ENCODE measurements at regions not wholly inside any gene's neighbourhood (a gene's known extent, or its start where the extent isn't known, plus 50 kb on each side); places are given as distances from the start of the nearest gene placed in this dataset.
A peak's percentile ranks its signal among the peaks of the same experiment; 100 is the strongest.

DNA sequence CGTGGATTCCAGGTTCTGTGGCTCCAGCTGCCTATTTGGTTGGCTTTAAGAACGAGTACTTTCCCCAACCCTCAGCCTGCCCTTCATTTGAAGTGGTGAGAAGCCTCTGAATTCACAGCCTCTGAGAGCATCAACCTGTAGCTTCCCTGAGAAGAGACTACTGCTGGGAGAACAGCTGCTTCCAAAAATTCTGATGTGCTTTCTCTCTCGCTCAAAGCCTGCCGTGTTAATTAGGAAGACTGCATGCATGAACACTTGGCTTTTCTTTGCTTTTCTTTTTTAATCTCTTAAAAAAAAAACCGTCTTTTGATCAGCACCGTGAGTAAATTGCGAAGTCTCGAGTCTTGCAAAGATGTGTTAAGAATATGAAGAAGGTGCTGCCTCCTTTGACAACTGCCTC, 153.4 kb upstream of the MAP1B start:
- DNase-seq: no peak

- DNase-seq: no peak
Observed at GRCh38 chr5:71954329-71954728, 152.9 kb upstream of the MAP1B start.

- DNase-seq: no peak
Observed at GRCh38 chr5:71955723-71956122, 151.6 kb upstream of the MAP1B start.

DNA sequence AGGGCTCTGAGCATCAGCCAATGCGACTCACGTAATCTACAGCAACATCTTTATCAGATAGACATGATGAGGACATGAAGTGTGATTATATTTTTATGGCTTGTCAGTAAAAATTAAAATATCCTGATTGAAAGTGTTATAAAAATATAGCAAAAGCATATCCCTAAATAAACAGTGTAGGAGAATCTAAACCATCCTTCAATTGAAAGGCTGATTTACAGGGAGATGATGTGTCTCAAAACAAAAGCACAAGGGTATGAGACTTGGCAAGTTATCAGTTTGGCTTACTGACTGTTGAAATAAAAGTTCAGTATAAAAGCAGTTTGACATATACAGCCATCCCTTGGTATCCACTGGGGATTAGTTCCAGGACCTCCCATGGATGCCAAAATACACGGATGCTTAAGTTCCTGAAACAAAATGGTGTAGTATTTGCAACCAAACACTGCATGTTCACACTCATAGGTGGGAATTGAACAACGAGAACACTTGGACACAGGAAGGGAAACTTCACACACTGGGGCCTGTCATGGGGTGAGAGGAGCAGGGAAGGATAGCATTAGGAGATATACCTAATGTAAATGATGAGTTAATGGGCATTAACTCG, 149.9 kb upstream of the MAP1B start:
- peak; percentile 22 for DNase-seq

DNA sequence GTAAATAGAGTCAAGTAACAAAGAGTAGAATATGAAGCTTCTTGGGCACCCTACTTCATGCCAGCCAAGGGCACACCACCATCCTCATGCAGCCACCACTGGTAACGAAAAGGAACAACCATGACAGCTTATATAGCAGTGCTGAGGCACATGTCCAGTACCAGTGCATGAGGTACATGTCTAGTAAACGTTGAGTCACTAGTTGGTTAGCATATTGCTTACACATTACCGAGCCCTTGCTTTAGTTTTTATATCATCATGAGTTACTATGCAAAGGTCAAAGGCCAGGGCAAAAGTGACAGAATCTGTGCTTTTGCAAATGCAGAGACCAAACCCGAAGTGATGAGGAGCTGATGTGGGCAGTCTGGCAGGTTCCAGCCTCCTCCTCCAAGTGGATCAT, 147.1 kb upstream of the MAP1B start:
- no peak for DNase-seq

GRCh38 chr5:71961786-71962185, 145.5 kb upstream of the MAP1B start:
- DNase-seq: no peak

GRCh38 chr5:71969460-71969859, 137.8 kb upstream of the MAP1B start:
- DNase-seq: no peak

GRCh38 chr5:71971862-71972261, 135.4 kb upstream of the MAP1B start:
- DNase-seq: no peak

- DNase-seq: no peak
Observed at GRCh38 chr5:71972777-71973473, 134.3 kb upstream of the MAP1B start.

- DNase-seq: no peak
Observed at GRCh38 chr5:71973563-71973962, 133.7 kb upstream of the MAP1B start.

GRCh38 chr5:71974165-71974564, 133.1 kb upstream of the MAP1B start:
- DNase-seq: no peak

- no peak for DNase-seq
Observed at GRCh38 chr5:71974622-71975021, 132.7 kb upstream of the MAP1B start.

GRCh38 chr5:71976449-71976848, 130.8 kb upstream of the MAP1B start:
- DNase-seq: no peak

- no peak for DNase-seq
Observed at GRCh38 chr5:71977311-71977710, 130.0 kb upstream of the MAP1B start.

- no peak for DNase-seq
Observed at GRCh38 chr5:71978216-71978615, 129.1 kb upstream of the MAP1B start.

DNA sequence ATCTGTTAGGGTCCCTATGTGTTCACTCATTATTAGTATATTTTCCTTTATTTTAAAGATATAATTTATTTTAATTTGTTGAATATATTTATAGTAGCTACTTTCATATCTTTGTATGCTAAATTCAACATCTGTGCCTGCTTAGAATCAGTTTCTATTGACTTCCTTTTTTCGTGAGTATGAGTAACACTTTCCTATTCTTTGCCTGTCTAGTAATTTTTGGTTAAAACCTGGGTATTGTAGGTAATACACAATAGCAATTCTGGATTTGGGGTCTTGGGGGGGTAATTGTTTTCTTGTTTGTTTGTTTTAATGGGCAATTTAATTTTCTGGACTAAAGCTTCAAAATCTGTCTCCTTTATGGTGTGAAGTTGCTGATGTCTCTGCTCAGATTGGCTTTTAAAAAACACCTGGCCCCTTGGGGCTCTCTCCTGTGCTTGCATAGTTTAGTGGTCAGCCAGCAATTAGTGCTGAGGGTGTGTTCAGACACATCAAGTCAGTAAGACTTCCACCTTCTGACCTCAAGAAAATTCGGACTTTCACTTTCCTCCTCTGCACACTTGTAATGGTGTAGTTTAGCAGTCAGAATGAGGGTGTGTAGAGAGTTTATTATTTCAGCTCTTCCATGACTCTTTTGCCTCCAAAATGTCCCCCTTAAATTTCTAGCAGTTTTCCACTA, 124.4 kb upstream of the MAP1B start:
- no peak for DNase-seq

DNA sequence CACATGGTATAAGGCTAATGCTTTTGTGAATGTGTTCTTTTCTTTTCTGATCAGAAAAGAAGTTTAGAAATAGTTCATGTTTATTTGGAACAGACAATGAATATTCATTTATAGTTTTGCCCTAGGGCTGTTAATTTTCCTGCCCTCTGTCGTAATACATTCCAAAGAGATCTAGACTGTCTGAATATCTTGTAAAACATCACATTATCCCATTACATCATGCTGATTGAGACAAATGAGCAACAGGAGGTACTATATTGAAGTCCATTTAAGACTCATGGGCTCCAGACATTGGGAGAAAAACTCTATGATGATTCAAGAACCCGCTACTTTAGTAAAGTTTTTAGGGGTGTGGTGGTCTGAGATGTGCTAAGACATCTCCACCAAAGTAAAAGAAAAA, 121.2 kb upstream of the MAP1B start:
- no peak for DNase-seq

DNA sequence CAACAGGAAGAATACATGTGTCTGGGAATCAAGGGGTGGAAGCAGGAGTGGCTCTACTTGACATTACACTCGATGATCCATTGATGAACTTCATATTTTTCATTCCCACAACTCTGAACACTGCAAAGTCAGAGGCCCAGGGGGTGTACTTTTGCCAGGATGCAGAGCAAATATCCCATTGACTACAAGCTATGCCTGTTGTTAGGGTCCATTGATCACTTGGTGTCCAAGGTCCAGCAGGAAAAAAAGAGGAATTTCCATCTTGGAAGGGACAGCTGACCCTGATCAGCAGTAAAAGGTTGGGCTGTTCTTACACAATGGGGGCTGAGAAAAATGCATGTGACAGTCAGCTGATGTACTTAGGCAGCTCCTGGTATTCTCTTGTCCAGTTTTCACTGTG, 118.5 kb upstream of the MAP1B start:
- DNase-seq: no peak

GRCh38 chr5:71993600-71993999, 113.7 kb upstream of the MAP1B start:
- no peak for DNase-seq

DNA sequence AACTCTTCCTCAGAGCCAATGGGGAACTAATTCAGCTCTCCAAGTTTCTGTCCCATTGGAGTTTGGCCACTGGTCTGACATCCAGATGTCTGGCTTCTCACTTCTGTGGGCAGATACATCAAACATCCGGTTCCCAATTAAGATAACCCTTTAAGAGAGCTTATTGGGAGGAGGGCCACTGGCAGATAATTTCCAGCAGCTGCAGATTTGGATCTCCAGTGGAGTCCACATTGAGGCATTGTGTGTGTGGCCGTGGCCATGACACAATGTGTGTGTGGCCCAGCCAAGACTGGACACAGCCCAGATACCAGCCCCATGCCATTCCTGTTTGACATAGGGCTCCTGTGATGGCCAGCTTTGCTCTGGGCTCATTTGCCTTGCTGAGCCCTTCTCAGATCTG, 110.5 kb upstream of the MAP1B start:
- no peak for DNase-seq

DNA sequence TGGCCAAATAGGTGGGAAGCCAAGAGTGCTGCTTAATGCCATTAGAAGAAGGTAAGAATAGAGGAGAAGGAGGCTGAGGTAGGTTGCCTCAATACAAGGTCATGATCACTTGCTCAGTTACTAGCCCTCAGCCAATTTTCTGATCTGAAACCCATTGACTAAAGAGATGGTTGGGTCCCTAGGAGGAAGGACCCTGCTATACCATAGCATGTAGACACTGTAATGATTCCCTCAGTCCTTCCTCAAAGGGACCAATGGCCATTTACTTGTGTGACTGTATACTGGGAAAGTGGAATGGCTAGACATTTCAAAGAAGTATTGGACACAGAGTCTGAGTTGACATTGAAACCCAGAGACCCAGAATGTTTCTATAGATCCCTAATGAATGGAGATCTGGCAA, 108.5 kb upstream of the MAP1B start:
- DNase-seq: no peak

- DNase-seq: no peak
Observed at GRCh38 chr5:72000707-72001106, 106.6 kb upstream of the MAP1B start.

- DNase-seq: peak; percentile 39
Observed at GRCh38 chr5:72005671-72006070, 101.6 kb upstream of the MAP1B start.

DNA sequence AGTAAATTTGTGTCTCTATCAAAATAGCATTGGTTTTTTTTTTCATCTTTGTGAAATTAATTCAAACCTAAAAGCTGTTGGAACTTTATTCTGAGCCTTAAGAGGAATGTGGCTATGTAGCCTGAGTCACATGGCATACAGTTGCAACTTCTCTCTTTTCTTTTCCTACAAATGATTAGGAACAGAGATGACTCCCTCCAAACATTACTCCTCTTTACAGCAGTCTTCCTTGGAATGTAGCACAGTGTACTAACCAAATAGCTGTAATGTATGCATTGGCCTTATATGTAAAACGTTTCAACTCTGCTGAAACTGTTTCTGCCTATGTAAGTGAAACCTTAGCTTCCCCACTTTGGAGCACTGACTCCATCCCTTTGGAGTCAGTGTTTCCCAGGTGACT, 100.9 kb upstream of the MAP1B start:
- DNase-seq: no peak
